GM21619 (cell line): ENCODE measurements at regions not wholly inside any gene's neighbourhood (a gene's known extent, or its start where the extent isn't known, plus 50 kb on each side); places are given as distances from the start of the nearest gene placed in this dataset.
"Not testable (repeated sequence)": the region's sequence is repeated elsewhere in the genome, so short reads cannot be mapped to it uniquely, and the experiment has no call there.

Source experiments
- ATAC-seq: cut with Tn5 transposase; IDR thresholded peaks from one replicate; pipeline ENCODE4 v1.9.1; 2021; ENCODE audit not compliant: unreplicated experiment

DNA sequence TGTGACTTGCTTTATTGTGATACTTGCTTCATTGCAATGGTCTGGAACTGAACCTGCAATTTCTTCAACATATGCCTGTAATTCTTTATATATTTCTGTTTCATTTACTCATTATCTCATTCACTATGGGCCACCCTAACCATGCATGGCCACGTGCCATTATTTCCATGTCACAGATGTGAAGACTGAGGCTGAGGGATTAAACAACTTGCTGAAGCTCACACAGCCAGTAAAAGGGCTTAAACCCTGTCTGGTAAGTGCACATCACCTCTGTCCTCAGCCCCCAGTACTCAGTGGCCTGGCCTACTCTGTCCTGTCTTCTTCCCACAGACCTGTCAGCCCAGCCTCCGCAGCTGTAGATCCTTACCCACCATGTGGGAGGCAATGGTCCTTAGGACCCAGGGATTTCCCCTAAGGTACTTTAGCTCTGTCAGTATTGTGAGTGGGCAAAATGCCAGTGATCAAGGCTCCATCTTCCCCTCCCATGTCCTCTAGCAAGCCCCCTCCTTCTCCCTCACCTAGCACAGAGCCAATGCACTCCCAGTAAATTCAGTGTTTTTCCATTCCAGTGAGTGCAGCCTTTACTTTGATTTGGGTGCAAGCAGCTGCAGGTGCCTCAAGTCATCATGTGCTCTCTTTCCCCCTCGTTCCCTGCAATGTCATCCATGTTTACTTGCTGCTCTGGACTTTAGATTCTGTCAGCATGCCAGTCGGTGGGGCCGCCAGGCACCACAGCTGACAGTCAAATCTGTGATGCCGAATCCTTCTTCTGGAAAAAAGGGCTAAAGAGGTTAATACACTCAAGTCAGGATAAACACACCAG is 228.2 kb upstream of the PROX1 start:
- no peak for ATAC-seq

DNA sequence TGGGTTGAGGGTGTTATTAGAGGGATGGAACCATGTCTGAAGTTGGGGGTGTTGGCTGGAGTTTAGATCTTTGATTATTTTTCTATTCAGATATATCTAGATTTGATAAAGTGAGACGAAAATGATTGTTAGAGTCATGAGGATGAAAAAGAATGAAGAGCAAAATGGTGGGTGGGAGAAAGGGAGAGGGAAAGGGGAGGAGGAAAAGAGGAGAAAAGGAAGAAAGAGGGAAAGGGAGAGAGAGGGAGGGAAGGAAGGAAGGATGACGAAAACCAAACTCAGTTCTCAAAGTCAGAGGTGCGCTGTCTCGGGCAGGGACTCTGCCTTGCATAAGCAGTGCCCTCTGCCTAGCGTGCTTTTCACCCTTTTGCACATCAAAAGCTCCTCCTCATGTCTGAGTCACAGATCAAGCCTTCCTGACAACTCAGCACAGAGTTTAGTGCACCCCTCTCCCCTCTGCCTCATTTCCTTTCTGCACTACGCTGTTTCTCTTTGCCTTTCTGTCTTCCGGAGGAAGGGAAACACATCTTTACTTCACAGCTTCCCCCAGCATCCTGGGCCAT is 225.8 kb upstream of the PROX1 start:
- no peak for ATAC-seq

DNA sequence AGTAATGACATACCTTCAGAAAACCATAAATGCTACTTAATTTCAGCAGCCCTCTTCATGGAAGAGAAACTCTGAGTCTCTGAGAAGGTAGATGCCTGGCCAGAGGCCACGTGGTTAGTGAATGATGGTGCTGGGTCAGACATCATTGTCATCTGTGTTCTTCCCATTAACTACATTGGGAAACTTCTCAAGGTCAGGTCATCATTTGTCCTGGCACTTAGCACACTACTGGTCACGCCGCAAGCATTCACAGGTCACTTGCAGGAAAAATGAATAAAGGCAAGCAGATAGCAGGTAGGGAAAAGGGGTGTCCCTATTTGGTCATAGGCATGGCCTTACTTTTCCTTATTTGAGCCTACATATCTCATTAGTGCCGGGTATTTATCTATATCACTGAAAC is 220.1 kb upstream of the PROX1 start:
- ATAC-seq: no peak

GRCh38 chr1:213772128-213773063 is 215.4 kb upstream of the PROX1 start:
- ATAC-seq: no peak

DNA sequence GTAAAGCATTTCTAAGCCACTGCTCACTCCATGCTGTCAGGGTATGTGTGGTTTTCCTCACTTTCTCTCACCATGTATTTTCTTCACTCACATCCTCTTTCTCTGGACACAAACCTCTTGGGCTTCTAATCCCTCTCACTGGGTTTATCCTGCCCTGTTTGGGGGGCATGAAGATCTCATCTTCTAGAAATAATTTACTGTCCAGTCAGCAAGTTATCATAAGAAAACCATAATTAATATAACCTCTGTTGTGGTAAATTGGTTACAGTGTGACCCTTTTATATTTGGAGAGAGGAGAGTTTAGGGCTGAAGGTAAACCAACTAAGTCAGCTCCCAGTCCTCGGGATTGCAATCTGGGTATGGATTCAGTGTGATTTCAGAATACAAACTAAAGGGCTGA is 213.8 kb upstream of the PROX1 start:
- no peak for ATAC-seq

DNA sequence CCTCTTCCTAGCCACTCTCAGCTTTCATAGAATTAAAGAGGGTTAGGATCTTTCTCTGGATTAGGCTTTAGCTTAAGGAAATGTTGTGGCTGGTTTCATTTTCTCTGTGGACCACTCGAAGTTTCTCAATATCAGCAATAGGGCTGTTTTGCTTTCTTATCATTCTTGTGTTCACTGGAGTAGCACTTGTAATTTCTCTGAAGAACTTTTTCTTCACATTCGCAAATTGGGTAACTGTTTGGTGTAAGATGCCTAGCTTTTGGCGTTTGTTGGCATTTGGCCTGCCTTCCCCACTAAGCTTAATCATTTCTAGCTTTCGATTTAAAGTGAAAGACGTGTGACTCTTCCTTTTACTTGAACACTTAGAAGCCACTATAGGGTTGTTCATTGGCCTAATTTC is 210.8 kb upstream of the PROX1 start:
- no peak for ATAC-seq

- no peak for ATAC-seq
Observed at GRCh38 chr1:213779228-213779627, 208.5 kb upstream of the PROX1 start.

DNA sequence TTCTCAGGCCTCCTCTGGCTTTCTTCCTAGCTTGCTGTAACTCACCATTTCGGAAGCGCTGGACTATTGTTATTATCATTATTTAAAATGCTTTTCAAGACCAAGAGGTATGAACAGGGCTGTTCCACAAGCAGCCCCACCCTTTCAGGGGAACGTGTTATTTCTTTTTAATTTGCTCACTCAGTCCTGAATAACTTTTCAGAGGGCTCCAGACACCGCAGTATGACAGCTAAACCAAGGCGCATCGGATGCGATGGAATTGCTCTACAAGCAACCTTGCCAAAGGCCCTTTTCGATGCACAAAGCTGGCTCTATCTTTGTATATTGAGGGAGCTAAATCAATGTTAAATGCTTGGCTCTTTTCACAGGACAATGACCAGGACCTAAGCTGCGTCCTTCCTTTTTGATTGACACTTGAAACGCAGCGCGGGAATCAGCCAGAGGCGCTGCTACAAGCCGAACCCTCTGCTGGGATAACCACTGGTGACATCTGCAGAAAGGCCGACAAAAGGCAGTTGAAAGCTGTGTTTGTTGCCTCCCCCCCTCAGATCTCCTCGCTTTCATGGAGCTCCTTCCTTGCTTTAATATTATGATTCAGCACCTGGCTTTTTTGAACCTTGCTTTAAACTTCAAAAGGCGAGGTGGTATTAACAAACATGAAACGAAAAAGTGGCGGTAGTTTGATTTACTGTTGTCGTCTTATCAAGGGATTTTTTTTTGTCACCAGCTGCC is 204.7 kb upstream of the PROX1 start:
- ATAC-seq: no peak

DNA sequence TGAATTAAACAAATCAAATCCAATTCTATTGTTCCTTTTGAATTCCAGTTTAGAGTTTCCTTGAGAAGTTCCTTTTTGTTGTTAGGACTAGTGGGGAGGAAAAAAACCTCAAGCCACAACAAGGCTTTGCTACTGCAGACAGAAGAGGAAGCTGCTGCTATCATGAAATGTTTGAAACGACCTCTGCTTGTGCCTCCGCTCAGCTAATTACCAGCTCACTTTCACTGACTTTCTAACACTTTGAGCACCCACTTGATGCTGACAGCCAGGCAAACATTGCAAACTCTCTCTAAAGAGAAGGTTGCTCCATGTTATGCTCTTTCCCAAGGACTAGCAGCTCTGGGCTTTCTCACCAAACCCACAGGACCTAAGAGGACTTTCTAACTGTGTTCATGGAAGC is 203.9 kb upstream of the PROX1 start:
- no peak for ATAC-seq

GRCh38 chr1:213786683-213787082 is 201.1 kb upstream of the PROX1 start:
- ATAC-seq: no peak

- ATAC-seq: no peak
Observed at GRCh38 chr1:213790565-213790964, 197.2 kb upstream of the PROX1 start.

GRCh38 chr1:213793482-213794067 is 194.2 kb upstream of the PROX1 start:
- ATAC-seq: no peak

DNA sequence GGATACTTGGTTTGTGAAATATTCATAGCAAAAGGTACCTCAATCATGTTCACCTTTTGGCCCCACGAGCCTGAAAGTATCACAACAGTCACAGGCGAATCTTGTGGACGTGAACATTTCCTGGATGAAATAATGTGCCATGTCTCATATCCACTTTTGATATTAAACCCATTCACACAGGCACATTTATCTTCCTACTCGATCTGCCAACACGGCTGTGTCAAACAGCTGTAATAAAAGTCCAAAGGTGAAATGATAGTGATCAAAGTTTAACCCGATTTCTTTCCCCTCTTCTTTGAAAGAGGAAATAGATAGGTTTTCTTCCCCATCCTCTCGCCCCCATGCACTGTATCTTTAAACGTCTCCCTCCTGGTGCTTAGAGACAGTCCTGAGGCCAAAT is 191.2 kb upstream of the PROX1 start:
- ATAC-seq: no peak

- ATAC-seq: not testable (repeated sequence)
Observed at GRCh38 chr1:213808288-213808687, 179.5 kb upstream of the PROX1 start.

- ATAC-seq: no peak
Observed at GRCh38 chr1:213817156-213817555, 170.6 kb upstream of the PROX1 start.

- ATAC-seq: no peak
Observed at GRCh38 chr1:213820362-213821149, 167.2 kb upstream of the PROX1 start.

GRCh38 chr1:213821175-213821942 is 166.4 kb upstream of the PROX1 start:
- no peak for ATAC-seq

DNA sequence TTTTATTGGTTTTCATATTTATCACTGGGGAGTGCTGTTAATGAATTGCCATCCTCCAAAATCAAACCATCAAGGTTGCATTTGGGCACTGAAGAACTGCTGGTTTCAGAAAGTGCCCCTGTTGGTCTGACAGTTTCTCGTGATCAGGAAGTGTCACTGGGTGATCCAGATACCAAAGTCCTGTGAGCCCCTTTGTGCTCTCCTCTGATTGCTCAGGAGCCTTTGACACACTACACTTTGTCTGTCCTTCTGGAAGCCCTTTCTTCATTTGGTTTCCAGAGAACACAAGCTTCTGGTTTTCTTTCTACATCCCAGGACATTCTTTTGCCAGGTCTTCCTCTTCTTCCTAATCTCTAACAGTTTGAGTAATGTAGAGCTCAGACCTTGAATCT is 165.8 kb upstream of the PROX1 start:
- ATAC-seq: no peak

DNA sequence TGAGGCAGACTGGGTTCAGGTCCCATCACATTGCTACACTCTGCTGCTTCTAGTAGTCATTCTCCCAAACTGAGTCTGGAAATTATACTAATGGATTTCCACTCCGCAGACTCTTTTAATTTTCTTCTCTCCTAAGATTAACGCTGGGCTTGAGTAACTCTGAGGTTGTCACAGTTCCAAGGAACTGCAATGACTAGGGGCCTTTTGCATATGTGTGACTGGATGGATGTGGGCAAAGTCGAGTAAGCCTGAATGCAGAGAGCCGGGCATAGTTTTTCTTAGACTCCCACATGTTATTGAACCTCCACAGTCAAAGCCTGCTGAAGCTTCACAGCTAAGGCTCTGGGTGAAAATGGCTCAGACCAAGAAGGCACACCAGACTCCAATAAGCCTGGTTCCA is 160.9 kb upstream of the PROX1 start:
- no peak for ATAC-seq
